Vagina (tissue), 2 donors: ENCODE measurements at regions not wholly inside any gene's neighbourhood (a gene's known extent, or its start where the extent isn't known, plus 50 kb on each side); places are given as distances from the start of the nearest gene placed in this dataset.

ENCODE experiments used
- DNase-seq, 2 donors: peaks; one replicate each; pipeline ENCODE4 v3.0.0-alpha.2; 2017; ENCODE audit errors: extremely low spot score in 2 of 2
- H3K27ac ChIP-seq: fragments of 200-600 bp; sonication (generic); one replicate; pipeline ENCODE4 v1.5.1; 2019
- H3K27me3 ChIP-seq: fragments of 200-600 bp; sonication (generic); one replicate; pipeline ENCODE4 v1.5.1; 2019
- H3K36me3 ChIP-seq, 2 donors: fragments of 200-600 bp; sonication (generic); one replicate each; pipeline ENCODE4 v1.5.1; 2017 to 2019
- H3K4me1 ChIP-seq: fragments of 200-600 bp; sonication (generic); one replicate; pipeline ENCODE4 v1.5.1; 2019
- H3K4me3 ChIP-seq, 2 donors: fragments of 200-600 bp; sonication (generic); 1 replicate in 1 of 2; 2 replicates in 1 of 2; pipeline ENCODE4 v1.5.1; 2016 to 2019
- H3K9me3 ChIP-seq: fragments of 200-600 bp; sonication (generic); one replicate; pipeline ENCODE4 v1.5.1; 2019
- CTCF ChIP-seq, 3 experiments: fragments of 450-650 bp in 2 of 3; fragments of 200-600 bp in 1 of 3; sonication (generic) in 1 of 3; IDR thresholded peaks; one replicate each; pipeline ENCODE4 v1.5.1; 2017 to 2019; ENCODE audit warnings: antibody characterized with exemption in 3 of 3, mild to moderate bottlenecking in 2 of 3, moderate library complexity in 2 of 3
- POLR2A ChIP-seq, 2 donors: fragments of 450-650 bp; IDR thresholded peaks; one replicate each; pipeline ENCODE4 v1.6.1; 2017; ENCODE audit warnings: antibody characterized with exemption in 2 of 2, mild to moderate bottlenecking in 2 of 2, moderate library complexity in 2 of 2
- POLR2AphosphoS5 ChIP-seq, 2 donors: sonication (generic); formaldehyde crosslinking; IDR thresholded peaks; one replicate each; pipeline ENCODE4 v1.9.0; 2017; ENCODE audit warnings: antibody characterized with exemption in 2 of 2, mild to moderate bottlenecking in 2 of 2, low read depth in 1 of 2; ENCODE audit not compliant: insufficient read depth in 1 of 2
- intact Hi-C: fragments of 100-400 bp; cut with DNase I; formaldehyde crosslinking; loops from one replicate; pipeline ENCODE4 v1.15.1; 2023

DNA sequence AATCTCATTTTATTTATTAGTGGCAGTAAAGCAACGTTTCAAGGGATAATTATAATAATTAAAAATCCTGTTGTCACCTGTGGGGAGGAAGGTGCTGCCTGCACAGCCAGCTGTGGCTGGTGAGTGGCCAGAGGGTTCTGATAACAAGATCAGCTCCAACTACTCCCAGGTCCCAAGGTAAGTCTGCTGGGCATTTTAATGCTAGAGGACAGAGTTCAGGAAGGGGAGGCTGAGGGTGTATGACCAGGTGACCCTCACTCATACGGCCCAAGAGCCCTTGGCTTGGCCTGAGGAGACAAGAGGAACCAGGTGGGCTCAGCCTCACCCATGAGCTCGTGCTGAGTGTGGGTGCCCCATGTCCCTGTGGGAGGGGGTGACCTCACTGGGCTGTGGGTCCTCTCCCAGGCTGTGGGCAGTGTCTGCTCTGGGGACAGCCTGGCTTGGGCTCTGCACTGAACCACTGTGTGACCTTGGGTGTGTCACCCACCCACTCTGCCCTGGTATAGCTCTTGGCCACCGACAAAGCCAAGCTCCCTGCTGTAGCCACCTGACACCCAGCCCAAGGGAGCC is 223.8 kb downstream of the PTPRU start:
- H3K27me3 ChIP-seq: no peaks in the 10 kb centered on the region
- no peak for DNase-seq
- TF ChIP-seq POLR2A (IDR thresholded peaks at IDR 0.05): no peak
- TF ChIP-seq POLR2AphosphoS5 (IDR thresholded peaks at IDR 0.05; ENCODE audit: insufficient read depth in 1 of 2, low read depth in 1 of 2): no peak
- no peak for TF ChIP-seq CTCF (IDR thresholded peaks at IDR 0.05)
- H3K4me3 ChIP-seq: no peak overlapping the region
- no peaks in the 10 kb centered on the region for H3K36me3 ChIP-seq
- intact Hi-C loops: no loop called here
- H3K27ac ChIP-seq: no peak overlapping the region
- H3K9me3 ChIP-seq: no peaks in the 10 kb centered on the region
- H3K4me1 ChIP-seq: no peaks in the 10 kb centered on the region

DNA sequence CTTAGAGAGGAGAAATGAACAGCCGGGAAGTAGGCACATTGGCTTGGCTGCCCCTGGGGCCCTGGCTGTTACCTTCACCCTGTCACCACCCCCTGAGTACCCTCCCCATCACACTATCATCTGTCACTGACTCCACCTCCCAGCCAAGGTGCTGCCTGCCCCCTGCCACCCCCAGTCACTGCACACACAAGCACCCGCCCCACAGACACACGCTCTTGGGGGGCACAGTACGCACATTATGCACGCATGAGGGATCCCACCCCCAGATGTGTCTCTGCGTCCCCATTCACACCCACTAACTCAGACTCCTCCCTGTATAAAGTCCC is 223.3 kb downstream of the PTPRU start:
- intact Hi-C loops: no loop called here
- H3K27me3 ChIP-seq: no peaks in the 10 kb centered on the region
- H3K27ac ChIP-seq: no peak overlapping the region
- no peaks in the 10 kb centered on the region for H3K36me3 ChIP-seq
- TF ChIP-seq POLR2A (IDR thresholded peaks at IDR 0.05) (no peak), POLR2AphosphoS5 (IDR thresholded peaks at IDR 0.05; ENCODE audit: insufficient read depth in 1 of 2, low read depth in 1 of 2) (no peak), CTCF (IDR thresholded peaks at IDR 0.05) (no peak)
- no peak overlapping the region for H3K4me3 ChIP-seq
- DNase-seq: no peak
- H3K4me1 ChIP-seq: no peaks in the 10 kb centered on the region
- H3K9me3 ChIP-seq: no peaks in the 10 kb centered on the region

GRCh38 chr1:29458737-29459619 is 222.7 kb downstream of the PTPRU start:
- DNase-seq: no peak
- no peak for TF ChIP-seq CTCF (IDR thresholded peaks at IDR 0.05)
- Histone ChIP-seq H3K27me3 (no peaks in the 10 kb centered on the region), H3K9me3 (no peaks in the 10 kb centered on the region), H3K4me3 (no peak overlapping the region), H3K36me3 (no peaks in the 10 kb centered on the region), H3K4me1 (no peaks in the 10 kb centered on the region), H3K27ac (no peak overlapping the region)
- intact Hi-C loops: no loop called here

GRCh38 chr1:29457496-29458368 is 221.4 kb downstream of the PTPRU start:
- no peak for DNase-seq
- Histone ChIP-seq H3K9me3 (no peaks in the 10 kb centered on the region), H3K27ac (no peak overlapping the region), H3K36me3 (no peaks in the 10 kb centered on the region), H3K4me3 (no peak overlapping the region), H3K27me3 (no peaks in the 10 kb centered on the region), H3K4me1 (no peaks in the 10 kb centered on the region)
- TF ChIP-seq POLR2A (IDR thresholded peaks at IDR 0.05) (no peak), POLR2AphosphoS5 (IDR thresholded peaks at IDR 0.05; ENCODE audit: insufficient read depth in 1 of 2, low read depth in 1 of 2) (no peak), CTCF (IDR thresholded peaks at IDR 0.05) (no peak)
- intact Hi-C loops: no loop called here
